SK-N-SH (cell line): ENCODE measurements at regions not wholly inside any gene's neighbourhood (a gene's known extent, or its start where the extent isn't known, plus 50 kb on each side); places are given as distances from the start of the nearest gene placed in this dataset.

ENCODE experiments used
- CTCF ChIA-PET: fragments of 300-600, 350-600 bp; formaldehyde crosslinking; extraction: SDS; loops from one replicate; lab custom pipeline; 2021; lab: Yijun Ruan, JAX
- POLR2A ChIA-PET: fragments of 350-600 bp; sonication (Branson Sonifier 250); formaldehyde crosslinking; extraction: SDS; loops from one replicate; lab custom pipeline; 2020; ENCODE audit warnings: antibody characterized with exemption, inconsistent platforms; lab: Yijun Ruan, JAX
- DNase-seq: peaks from one replicate; pipeline ENCODE4 v3.0.0; 2012
- H2AFZ ChIP-seq: fragments of 200-600 bp; sonication (generic); 2 replicates; pipeline ENCODE4 v1.8.1; 2016; ENCODE audit warnings: antibody characterized with exemption, mild to moderate bottlenecking, low read depth
- H3F3A ChIP-seq: fragments of 200-600 bp; sonication (generic); replicated peaks from 2 replicates; pipeline ENCODE3; 2016; ENCODE audit warnings: antibody characterized with exemption, mild to moderate bottlenecking; ENCODE audit not compliant: insufficient read depth
- H3K27ac ChIP-seq, 2 experiments: fragments of 200-500 bp in 1 of 2; fragments of 200-600 bp in 1 of 2; sonication (Bioruptor generic) in 1 of 2; sonication (generic), shearing (Covaris generic) in 1 of 2; 2 replicates each; pipeline versions ENCODE4 v1.5.1 to v1.6.1; 2014 to 2016; ENCODE audit warnings: low read depth in 2 of 2, inconsistent platforms in 1 of 2, low read length in 1 of 2, mild to moderate bottlenecking in 1 of 2, mixed read lengths in 1 of 2
- H3K27me3 ChIP-seq: fragments of 200-600 bp; sonication (generic), shearing (Covaris generic); 2 replicates; pipeline ENCODE4 v1.6.1; 2016; ENCODE audit warnings: mixed run types; ENCODE audit not compliant: insufficient read depth
- H3K36me3 ChIP-seq, 2 experiments: fragments of 200-500 bp in 1 of 2; fragments of 200-600 bp in 1 of 2; sonication (Bioruptor generic) in 1 of 2; sonication (generic) in 1 of 2; replicated peaks in 1 of 2; 2 replicates each; pipeline versions ENCODE3 to v1.5.1; 2014 to 2016; ENCODE audit warnings: low read length in 1 of 2, mild to moderate bottlenecking in 1 of 2; ENCODE audit not compliant: insufficient read depth in 2 of 2, control insufficient read depth in 1 of 2
- H3K4me1 ChIP-seq, 2 experiments: fragments of 200-500 bp in 1 of 2; fragments of 200-600 bp in 1 of 2; sonication (Bioruptor generic) in 1 of 2; sonication (generic), shearing (Covaris generic) in 1 of 2; 2 replicates each; pipeline versions ENCODE4 v1.5.1 to v1.6.1; 2014 to 2016; ENCODE audit warnings: low read depth in 1 of 2, low read length in 1 of 2, mixed run types in 1 of 2; ENCODE audit not compliant: insufficient read depth in 2 of 2, control insufficient read depth in 1 of 2
- H3K4me2 ChIP-seq: fragments of 200-600 bp; sonication (generic), shearing (Covaris generic); 2 replicates; pipeline ENCODE4 v1.6.1; 2017; ENCODE audit warnings: mixed run types
- H3K4me3 ChIP-seq, 2 experiments: fragments of 200-500 bp in 1 of 2; fragments of 200-600 bp in 1 of 2; sonication (Bioruptor generic) in 1 of 2; sonication (generic), shearing (Covaris generic) in 1 of 2; 2 replicates each; pipeline versions ENCODE4 v1.5.1 to v1.8.1; 2014 to 2016; ENCODE audit warnings: low read depth in 2 of 2, inconsistent platforms in 1 of 2, low read length in 1 of 2, mild to moderate bottlenecking in 1 of 2, mixed read lengths in 1 of 2, moderate library complexity in 1 of 2
- H3K79me2 ChIP-seq: fragments of 200-600 bp; sonication (generic); 2 replicates; pipeline ENCODE4 v1.8.1; 2017; ENCODE audit warnings: mild to moderate bottlenecking; ENCODE audit not compliant: insufficient read depth
- H3K9ac ChIP-seq: fragments of 200-600 bp; sonication (generic); 2 replicates; pipeline ENCODE4 v1.6.1; 2017; ENCODE audit warnings: mixed run types
- H3K9me2 ChIP-seq: fragments of 200-600 bp; sonication (generic); 2 replicates; pipeline ENCODE4 v1.6.1; 2017; ENCODE audit warnings: mixed run types
- H3K9me3 ChIP-seq: fragments of 200-600 bp; sonication (generic); 2 replicates; pipeline ENCODE4 v1.6.1; 2017; ENCODE audit warnings: mixed run types, mild to moderate bottlenecking, moderate library complexity
- H4K20me1 ChIP-seq: fragments of 200-600 bp; sonication (generic); 2 replicates; pipeline ENCODE4 v1.6.1; 2017; ENCODE audit warnings: mild to moderate bottlenecking, mixed run types; ENCODE audit not compliant: insufficient read depth
- CHD2 ChIP-seq: fragments of 150-350 bp; IDR thresholded peaks from 2 replicates; pipeline ENCODE4 v1.6.1; 2018; ENCODE audit warnings: low read length; ENCODE audit not compliant: partially characterized antibody
- ELF1 ChIP-seq: IDR thresholded peaks from 2 replicates; pipeline ENCODE4 v1.4.0; 2012
- EP300 ChIP-seq, 2 experiments: IDR thresholded peaks; 2 replicates each; pipeline versions ENCODE4 v1.4.0 to v1.6.1; 2012; ENCODE audit warnings: borderline replicate concordance in 1 of 2, low read depth in 1 of 2, low read length in 1 of 2
- EZH2phosphoT487 ChIP-seq: fragments of 200-600 bp; sonication (generic); IDR thresholded peaks from 2 replicates; pipeline ENCODE4 v1.6.1; 2017; ENCODE audit warnings: low read depth, mixed run types, mild to moderate bottlenecking, antibody characterized with exemption, moderate library complexity, borderline replicate concordance
- FOSL2 ChIP-seq: IDR thresholded peaks from 2 replicates; pipeline ENCODE4 v1.4.0; 2012; ENCODE audit warnings: low read depth, mild to moderate bottlenecking, moderate library complexity, borderline replicate concordance
- FOXJ3 ChIP-seq: sonication (generic); formaldehyde crosslinking; IDR thresholded peaks from 2 replicates; pipeline ENCODE4 v1.5.1; 2020; ENCODE audit warnings: mild to moderate bottlenecking, missing genetic modification reagents
- FOXM1 ChIP-seq: IDR thresholded peaks from 2 replicates; pipeline ENCODE4 v1.4.0; 2012; ENCODE audit warnings: low read depth, mild to moderate bottlenecking
- GABPA ChIP-seq: IDR thresholded peaks from 2 replicates; pipeline ENCODE4 v1.4.0; 2012; ENCODE audit warnings: low read depth, mild to moderate bottlenecking
- JUND ChIP-seq: IDR thresholded peaks from 2 replicates; pipeline ENCODE4 v1.4.0; 2012
- MEF2A ChIP-seq: IDR thresholded peaks from 2 replicates; pipeline ENCODE4 v1.4.0; 2012; ENCODE audit warnings: low read depth, borderline replicate concordance
- NFIC ChIP-seq: IDR thresholded peaks from 2 replicates; pipeline ENCODE4 v1.4.0; 2012; ENCODE audit warnings: borderline replicate concordance
- NRF1 ChIP-seq: IDR thresholded peaks from 2 replicates; pipeline ENCODE4 v1.6.1; 2012; ENCODE audit warnings: low read depth, mild to moderate bottlenecking, low read length
- POLR2AphosphoS5 ChIP-seq: IDR thresholded peaks from 2 replicates; pipeline ENCODE4 v1.6.1; 2012; ENCODE audit warnings: low read depth, low read length
- RAD21 ChIP-seq: IDR thresholded peaks from 2 replicates; pipeline ENCODE4 v1.6.1; 2012; ENCODE audit warnings: mild to moderate bottlenecking, low read length
- RCOR1 ChIP-seq: fragments of 150-350 bp; IDR thresholded peaks from 2 replicates; pipeline ENCODE4 v1.6.1; 2017; ENCODE audit warnings: antibody characterized with exemption, low read length
- RXRA ChIP-seq: IDR thresholded peaks from 2 replicates; pipeline ENCODE4 v1.4.0; 2012; ENCODE audit warnings: low read depth, mild to moderate bottlenecking, borderline replicate concordance
- SIN3A ChIP-seq: IDR thresholded peaks from 2 replicates; pipeline ENCODE4 v1.6.1; 2012; ENCODE audit warnings: low read depth, mild to moderate bottlenecking, low read length, moderate library complexity, borderline replicate concordance
- SMC3 ChIP-seq: IDR thresholded peaks from 2 replicates; pipeline ENCODE4 v1.6.1; 2012; ENCODE audit warnings: low read depth, low read length, improper control_type of control experiment
- TCF12 ChIP-seq: IDR thresholded peaks from 2 replicates; pipeline ENCODE4 v1.4.0; 2012
- WGBS: methylation state at CpG from one replicate; pipeline ENCODE4 v1.1.6; 2017; ENCODE audit warnings: low lambda C conversion rate; 5-methylcytosine and 5-hydroxymethylcytosine counted together
- TF ChIP-seq, protein P1 (sequence below): IDR thresholded peaks from 2 replicates; pipeline ENCODE4 v1.6.1; 2012; ENCODE audit warnings: mild to moderate bottlenecking, low read depth, low read length, moderate library complexity
- TF ChIP-seq, protein P2 (sequence below): IDR thresholded peaks from 2 replicates; pipeline ENCODE4 v1.4.0; 2012; ENCODE audit warnings: low read depth, borderline replicate concordance

DNA sequence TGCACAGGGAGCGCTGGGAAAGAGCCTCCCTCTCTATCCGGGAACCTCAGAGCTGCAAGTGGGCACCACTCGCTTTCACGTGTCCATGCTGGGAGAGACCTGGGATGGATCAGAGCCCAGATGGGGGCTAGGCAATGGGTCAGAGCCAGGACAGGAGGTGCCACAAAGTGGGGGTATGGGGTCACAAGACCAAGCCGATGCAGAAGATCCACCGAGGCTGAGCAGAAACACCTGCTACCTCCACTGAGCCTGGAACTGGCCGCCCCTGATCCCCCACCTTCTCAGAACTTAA is 180.9 kb upstream of the SFSWAP start:
- Histone ChIP-seq H3K9ac (no peak overlapping the region), H3K4me1 (peaks cover 0 to 5% of the 10 kb centered on the region in 2 experiments; a peak in 1 of 4 replicates), H3K79me2 (no peaks in the 10 kb centered on the region), H3K9me3 (no peaks in the 10 kb centered on the region), H3K9me2 (no peaks in the 10 kb centered on the region), H3K27me3 (no peaks in the 10 kb centered on the region), H3K4me2 (no peak overlapping the region), H4K20me1 (no peaks in the 10 kb centered on the region), H3K4me3 (no peak overlapping the region), H3F3A (no peaks in the 10 kb centered on the region), H3K36me3 (no peaks in the 10 kb centered on the region), H2AFZ (no peak overlapping the region), H3K27ac (no peak overlapping the region)
- CTCF ChIA-PET: no interaction called here
- TF ChIP-seq SMC3: no peak
- no peak for TF ChIP-seq FOXM1
- TF ChIP-seq SIN3A: no peak
- TF ChIP-seq RXRA: no peak
- DNase-seq: no peak
- POLR2A ChIA-PET: no interaction called here
- 20% methylated on average over 4 of the region's 7 CpGs for WGBS

DNA sequence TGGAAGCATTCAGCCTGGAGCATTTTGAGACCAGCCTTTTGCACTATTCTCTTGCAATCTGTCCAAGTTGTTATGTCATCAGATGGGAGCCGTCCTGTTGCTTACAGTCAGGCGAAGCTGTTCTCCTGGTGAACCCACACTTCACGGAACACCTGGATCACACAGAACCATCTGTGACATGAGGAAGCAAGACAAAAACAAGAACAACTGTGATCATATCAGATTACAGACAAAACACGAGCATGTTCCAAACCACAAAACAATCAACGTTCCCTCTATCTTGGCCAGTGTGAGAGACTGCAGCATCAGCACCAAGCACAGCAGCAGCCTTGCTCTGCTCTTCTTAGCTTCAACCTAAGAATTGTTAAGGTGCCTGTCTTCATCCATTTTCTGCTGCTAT is 180.5 kb upstream of the SFSWAP start:
- Histone ChIP-seq H3K27me3 (no peaks in the 10 kb centered on the region), H3K79me2 (no peaks in the 10 kb centered on the region), H3K4me2 (no peak overlapping the region), H3K36me3 (no peaks in the 10 kb centered on the region), H3K27ac (no peak overlapping the region), H3K9ac (no peak overlapping the region), H3K9me2 (no peaks in the 10 kb centered on the region), H3K4me3 (no peak overlapping the region), H3K4me1 (peaks cover 0 to 7% of the 10 kb centered on the region in 2 experiments; a peak in 1 of 4 replicates), H2AFZ (no peak overlapping the region), H3F3A (no peaks in the 10 kb centered on the region), H3K9me3 (no peaks in the 10 kb centered on the region), H4K20me1 (no peaks in the 10 kb centered on the region)
- CTCF ChIA-PET: no interaction called here
- TF ChIP-seq FOSL2 (no peak), MEF2A (no peak), NFIC (no peak), JUND (no peak), FOXJ3 (CRISPR knock-in tag) (no peak), GABPA (no peak)
- TF ChIP-seq, protein P1, sequence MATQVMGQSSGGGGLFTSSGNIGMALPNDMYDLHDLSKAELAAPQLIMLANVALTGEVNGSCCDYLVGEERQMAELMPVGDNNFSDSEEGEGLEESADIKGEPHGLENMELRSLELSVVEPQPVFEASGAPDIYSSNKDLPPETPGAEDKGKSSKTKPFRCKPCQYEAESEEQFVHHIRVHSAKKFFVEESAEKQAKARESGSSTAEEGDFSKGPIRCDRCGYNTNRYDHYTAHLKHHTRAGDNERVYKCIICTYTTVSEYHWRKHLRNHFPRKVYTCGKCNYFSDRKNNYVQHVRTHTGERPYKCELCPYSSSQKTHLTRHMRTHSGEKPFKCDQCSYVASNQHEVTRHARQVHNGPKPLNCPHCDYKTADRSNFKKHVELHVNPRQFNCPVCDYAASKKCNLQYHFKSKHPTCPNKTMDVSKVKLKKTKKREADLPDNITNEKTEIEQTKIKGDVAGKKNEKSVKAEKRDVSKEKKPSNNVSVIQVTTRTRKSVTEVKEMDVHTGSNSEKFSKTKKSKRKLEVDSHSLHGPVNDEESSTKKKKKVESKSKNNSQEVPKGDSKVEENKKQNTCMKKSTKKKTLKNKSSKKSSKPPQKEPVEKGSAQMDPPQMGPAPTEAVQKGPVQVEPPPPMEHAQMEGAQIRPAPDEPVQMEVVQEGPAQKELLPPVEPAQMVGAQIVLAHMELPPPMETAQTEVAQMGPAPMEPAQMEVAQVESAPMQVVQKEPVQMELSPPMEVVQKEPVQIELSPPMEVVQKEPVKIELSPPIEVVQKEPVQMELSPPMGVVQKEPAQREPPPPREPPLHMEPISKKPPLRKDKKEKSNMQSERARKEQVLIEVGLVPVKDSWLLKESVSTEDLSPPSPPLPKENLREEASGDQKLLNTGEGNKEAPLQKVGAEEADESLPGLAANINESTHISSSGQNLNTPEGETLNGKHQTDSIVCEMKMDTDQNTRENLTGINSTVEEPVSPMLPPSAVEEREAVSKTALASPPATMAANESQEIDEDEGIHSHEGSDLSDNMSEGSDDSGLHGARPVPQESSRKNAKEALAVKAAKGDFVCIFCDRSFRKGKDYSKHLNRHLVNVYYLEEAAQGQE: no peak
- 38% methylated on average over 5 of the region's 5 CpGs for WGBS
- no peak for DNase-seq
- POLR2A ChIA-PET: no interaction called here

DNA sequence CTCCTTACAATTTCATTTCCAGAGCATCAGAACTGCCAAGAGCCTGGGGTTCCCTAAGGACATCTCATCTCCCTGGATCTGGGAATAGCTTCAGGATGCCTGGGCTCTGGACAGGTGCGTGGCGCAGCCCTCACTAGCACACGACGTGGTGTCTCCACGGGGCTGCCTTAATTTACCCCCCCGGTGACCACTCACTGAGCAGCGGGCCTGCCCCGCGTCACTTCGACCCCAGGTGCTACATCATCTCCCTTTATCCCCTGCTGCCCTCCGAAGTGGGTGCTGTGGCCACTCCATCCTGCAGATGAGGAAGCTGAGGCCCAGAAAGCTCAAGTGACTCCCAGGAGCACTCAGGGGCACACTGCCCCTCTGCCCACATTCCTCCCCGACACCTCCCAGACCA is 177.8 kb upstream of the SFSWAP start:
- Histone ChIP-seq H3K36me3 (no peaks in the 10 kb centered on the region), H3K4me2 (no peak overlapping the region), H2AFZ (no peak overlapping the region), H3K9me3 (no peaks in the 10 kb centered on the region), H3K4me3 (no peak overlapping the region), H3K4me1 (peaks cover 0 to 10% of the 10 kb centered on the region in 2 experiments; a peak in 1 of 4 replicates), H3K9me2 (no peaks in the 10 kb centered on the region), H3K79me2 (no peaks in the 10 kb centered on the region), H3K9ac (no peak overlapping the region), H3K27ac (no peak overlapping the region), H3F3A (no peaks in the 10 kb centered on the region), H4K20me1 (no peaks in the 10 kb centered on the region), H3K27me3 (no peaks in the 10 kb centered on the region)
- no peak for DNase-seq
- ChIA-PET CTCF (no interaction called here), POLR2A (no interaction called here)
- 49% methylated on average over 12 of the region's 12 CpGs for WGBS
- no peak for TF ChIP-seq FOSL2
- TF ChIP-seq, protein P2, sequence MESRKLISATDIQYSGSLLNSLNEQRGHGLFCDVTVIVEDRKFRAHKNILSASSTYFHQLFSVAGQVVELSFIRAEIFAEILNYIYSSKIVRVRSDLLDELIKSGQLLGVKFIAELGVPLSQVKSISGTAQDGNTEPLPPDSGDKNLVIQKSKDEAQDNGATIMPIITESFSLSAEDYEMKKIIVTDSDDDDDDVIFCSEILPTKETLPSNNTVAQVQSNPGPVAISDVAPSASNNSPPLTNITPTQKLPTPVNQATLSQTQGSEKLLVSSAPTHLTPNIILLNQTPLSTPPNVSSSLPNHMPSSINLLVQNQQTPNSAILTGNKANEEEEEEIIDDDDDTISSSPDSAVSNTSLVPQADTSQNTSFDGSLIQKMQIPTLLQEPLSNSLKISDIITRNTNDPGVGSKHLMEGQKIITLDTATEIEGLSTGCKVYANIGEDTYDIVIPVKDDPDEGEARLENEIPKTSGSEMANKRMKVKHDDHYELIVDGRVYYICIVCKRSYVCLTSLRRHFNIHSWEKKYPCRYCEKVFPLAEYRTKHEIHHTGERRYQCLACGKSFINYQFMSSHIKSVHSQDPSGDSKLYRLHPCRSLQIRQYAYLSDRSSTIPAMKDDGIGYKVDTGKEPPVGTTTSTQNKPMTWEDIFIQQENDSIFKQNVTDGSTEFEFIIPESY: no peak
- no peak for TF ChIP-seq ELF1
- TF ChIP-seq CHD2: no peak
- TF ChIP-seq RCOR1: no peak
- TF ChIP-seq POLR2AphosphoS5: no peak
- no peak for TF ChIP-seq EP300 (IDR thresholded peaks at IDR 0.05; ENCODE audit: borderline replicate concordance in 1 of 2, low read depth in 1 of 2, low read length in 1 of 2)
- no peak for TF ChIP-seq RXRA
- no peak for TF ChIP-seq TCF12
- no peak for TF ChIP-seq JUND
- TF ChIP-seq NRF1: no peak
- TF ChIP-seq RAD21: no peak
- TF ChIP-seq EZH2phosphoT487: no peak
- TF ChIP-seq MEF2A: no peak
